HepG2 (cell line): ENCODE measurements at regions not wholly inside any gene's neighbourhood (a gene's known extent, or its start where the extent isn't known, plus 50 kb on each side); places are given as distances from the start of the nearest gene placed in this dataset.

ENCODE experiments used
- ATAC-seq: fragments of 200-7000 bp; cut with Tn5 transposase; 3 replicates; pipeline ENCODE4 v1.9.1; 2020; ENCODE audit warnings: mild to moderate bottlenecking, moderate library complexity
- BruUV-seq: library from RNA; stranded (reverse); fragments of 400-500 nt; replicated peaks from 2 replicates; lab custom pipeline; 2021; lab: Mats Ljungman, UMichigan
- CTCF ChIA-PET: fragments of 300-600 bp; formaldehyde crosslinking; extraction: SDS; loops from one replicate; lab custom pipeline; 2021; ENCODE audit warnings: low total read pairs, inconsistent platforms, low intra/inter-chr PET ratio; lab: Yijun Ruan, JAX
- POLR2A ChIA-PET: fragments of 350-600 bp; sonication (Branson Sonifier 250); formaldehyde crosslinking; loops from one replicate; lab custom pipeline; 2020; ENCODE audit warnings: antibody characterized with exemption, inconsistent platforms; lab: Yijun Ruan, JAX
- DNase-seq: peaks from one replicate; pipeline ENCODE4 v3.0.0-alpha.2; 2015; ENCODE audit warnings: low spot score
- FAIRE-seq: peaks from 3 replicates; lab custom pipeline; 2011; peaks lifted over from hg19 to GRCh38; lab: Jason Lieb, UNC
- H2AFZ ChIP-seq: one replicate; pipeline ENCODE4 v1.6.1; 2011; ENCODE audit warnings: low read length, inconsistent platforms
- H3K27ac ChIP-seq: fragments of 300-600 bp; 3 replicates; pipeline ENCODE4 v1.8.0; 2011; ENCODE audit warnings: mixed run types, mild to moderate bottlenecking, mixed read lengths, low read length, inconsistent platforms; ENCODE audit not compliant: insufficient read depth; ENCODE audit errors: extremely low read length
- H3K27me3 ChIP-seq, 2 experiments: fragments of 200-600 bp in 1 of 2; 2 replicates in 1 of 2; 3 replicates in 1 of 2; pipeline versions ENCODE4 v1.6.0 to v1.8.0; 2011; ENCODE audit warnings: low read length in 2 of 2, mild to moderate bottlenecking in 2 of 2, moderate library complexity in 2 of 2, inconsistent platforms in 1 of 2; ENCODE audit not compliant: insufficient read depth in 2 of 2, control insufficient read depth in 1 of 2
- H3K36me3 ChIP-seq, 2 experiments: fragments of 200-600 bp in 1 of 2; replicated peaks in 1 of 2; 2 replicates in 1 of 2; 3 replicates in 1 of 2; pipeline versions ENCODE4 v1.5.1 to v1.8.0; 2011; ENCODE audit warnings: low read length in 2 of 2, inconsistent platforms in 1 of 2; ENCODE audit not compliant: insufficient read depth in 2 of 2, control insufficient read depth in 1 of 2
- H3K4me1 ChIP-seq: 2 replicates; pipeline ENCODE4 v1.5.1; 2012; ENCODE audit warnings: low read length, inconsistent platforms; ENCODE audit not compliant: insufficient read depth
- H3K4me2 ChIP-seq: 2 replicates; pipeline ENCODE4 v1.6.0; 2011; ENCODE audit warnings: low read depth, low read length, inconsistent platforms
- H3K4me3 ChIP-seq, 3 experiments: fragments of 200-600 bp in 1 of 3; sonication (generic), shearing (Covaris generic) in 1 of 3; replicated peaks in 1 of 3; 2 replicates each; pipeline ENCODE4 v1.5.1; 2011 to 2016; ENCODE audit warnings: low read length in 3 of 3, inconsistent platforms in 2 of 3, low read depth in 2 of 3, mild to moderate bottlenecking in 2 of 3, control low read depth in 1 of 3, mixed read lengths in 1 of 3; ENCODE audit not compliant: insufficient read depth in 1 of 3
- H3K79me2 ChIP-seq: one replicate; pipeline ENCODE4 v1.6.1; 2011; ENCODE audit warnings: low read length, inconsistent platforms; ENCODE audit not compliant: insufficient read depth
- H3K9ac ChIP-seq: 2 replicates; pipeline ENCODE4 v1.6.0; 2011; ENCODE audit warnings: mild to moderate bottlenecking, low read depth, low read length, inconsistent platforms; ENCODE audit not compliant: insufficient read depth
- H3K9me3 ChIP-seq: 2 replicates; pipeline ENCODE4 v1.5.1; 2012; ENCODE audit warnings: mild to moderate bottlenecking, low read length
- H4K20me1 ChIP-seq: 2 replicates; pipeline ENCODE4 v1.6.0; 2011; ENCODE audit warnings: inconsistent platforms, mild to moderate bottlenecking, low read length, moderate library complexity; ENCODE audit not compliant: insufficient read depth
- CBFB ChIP-seq: sonication (generic); formaldehyde crosslinking; IDR thresholded peaks from 2 replicates; pipeline ENCODE4 v1.4.0; 2020; ENCODE audit warnings: missing genetic modification reagents
- ELK4 ChIP-seq: sonication (generic); formaldehyde crosslinking; IDR thresholded peaks from 2 replicates; pipeline ENCODE4 v1.9.0; 2021; ENCODE audit warnings: missing genetic modification reagents, borderline replicate concordance
- NCOA5 ChIP-seq: sonication (generic); formaldehyde crosslinking; IDR thresholded peaks from 2 replicates; pipeline ENCODE4 v1.4.0; 2020; ENCODE audit warnings: missing genetic modification reagents
- PAX8 ChIP-seq: sonication (generic); formaldehyde crosslinking; IDR thresholded peaks from 2 replicates; pipeline ENCODE4 v1.8.0; 2022; ENCODE audit warnings: mild to moderate bottlenecking, missing genetic modification reagents, borderline replicate concordance
- U2AF2 ChIP-seq: fragments of 200-400 bp; formaldehyde crosslinking; IDR thresholded peaks from 2 replicates; pipeline ENCODE4 v1.6.1; 2017; ENCODE audit warnings: low read depth, mild to moderate bottlenecking, low read length
- XRCC5 ChIP-seq: fragments of 200-400 bp; formaldehyde crosslinking; optimal IDR thresholded peaks from 2 replicates; pipeline ENCODE3; 2017; ENCODE audit warnings: mild to moderate bottlenecking, low read length
- ZC3H4 ChIP-seq: sonication (generic); formaldehyde crosslinking; IDR thresholded peaks from 2 replicates; pipeline ENCODE4 v1.4.0; 2020; ENCODE audit warnings: missing genetic modification reagents, borderline replicate concordance
- ZFP1 ChIP-seq: IDR thresholded peaks from 2 replicates; pipeline ENCODE4 v1.6.1; 2016
- ZNF275 ChIP-seq: sonication (generic); formaldehyde crosslinking; IDR thresholded peaks from 2 replicates; pipeline ENCODE4 v1.8.0; 2022; ENCODE audit warnings: missing genetic modification reagents, mild to moderate bottlenecking, inconsistent platforms, borderline replicate concordance
- ZNF614 ChIP-seq: IDR thresholded peaks from 2 replicates; pipeline ENCODE4 v1.6.1; 2018; ENCODE audit warnings: missing biosample characterization, missing genetic modification reagents, inconsistent platforms, borderline replicate concordance
- WGBS: methylation state at CpG from one replicate; pipeline ENCODE4 v1.1.6; 2017; ENCODE audit warnings: low lambda C conversion rate; 5-methylcytosine and 5-hydroxymethylcytosine counted together
- in situ Hi-C: cut with HindIII; loops from 2 replicates; pipeline ENCODE4 v1.10.0; 2017; ENCODE audit warnings: low pct_unique_long_range_greater_than_20kb; ENCODE audit not compliant: extremely low pct_ligation_motif_present
- intact Hi-C: fragments of 100-400 bp; cut with micrococcal nuclease; formaldehyde crosslinking; loops from one replicate; pipeline ENCODE4 v1.10.0; 2022; ENCODE audit not compliant: unreplicated experiment
- TF ChIP-seq, protein P1 (sequence below): fragments of 450-650 bp; IDR thresholded peaks from 2 replicates; pipeline ENCODE4 v1.6.1; 2016
- TF ChIP-seq, protein P2 (sequence below): sonication (generic); formaldehyde crosslinking; IDR thresholded peaks from 2 replicates; pipeline ENCODE4 v1.4.0; 2020; ENCODE audit warnings: missing genetic modification reagents
- TF ChIP-seq, protein P3 (sequence below): IDR thresholded peaks from 2 replicates; pipeline ENCODE4 v1.6.1; 2016; ENCODE audit warnings: low read depth, control low read depth

DNA sequence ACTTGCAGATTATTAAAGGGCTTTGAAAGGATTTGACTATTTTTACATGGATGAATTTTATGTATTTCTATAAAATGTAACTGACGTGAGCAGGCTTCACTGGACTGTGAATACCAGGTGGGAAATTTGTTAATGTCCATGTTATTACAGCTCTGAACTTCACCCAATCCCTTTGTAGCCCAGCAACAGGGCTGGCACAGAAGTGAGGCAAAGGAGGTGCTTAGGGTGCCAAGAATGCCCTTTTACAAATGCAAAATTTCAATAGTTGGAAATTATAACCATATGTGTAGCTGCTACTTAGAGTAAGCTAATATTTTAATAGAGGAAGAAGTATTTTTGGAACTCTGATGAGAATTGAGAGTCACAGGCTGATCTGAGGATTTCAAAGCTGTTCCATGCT is 53.7 kb upstream of the FAM98A start:
- in situ Hi-C loops = no loop called here
- ATAC-seq = no peak
- no TSS peak for BruUV-seq

GRCh38 chr2:33650171-33650570 is 51.1 kb upstream of the FAM98A start:
- TF ChIP-seq, protein P1, sequence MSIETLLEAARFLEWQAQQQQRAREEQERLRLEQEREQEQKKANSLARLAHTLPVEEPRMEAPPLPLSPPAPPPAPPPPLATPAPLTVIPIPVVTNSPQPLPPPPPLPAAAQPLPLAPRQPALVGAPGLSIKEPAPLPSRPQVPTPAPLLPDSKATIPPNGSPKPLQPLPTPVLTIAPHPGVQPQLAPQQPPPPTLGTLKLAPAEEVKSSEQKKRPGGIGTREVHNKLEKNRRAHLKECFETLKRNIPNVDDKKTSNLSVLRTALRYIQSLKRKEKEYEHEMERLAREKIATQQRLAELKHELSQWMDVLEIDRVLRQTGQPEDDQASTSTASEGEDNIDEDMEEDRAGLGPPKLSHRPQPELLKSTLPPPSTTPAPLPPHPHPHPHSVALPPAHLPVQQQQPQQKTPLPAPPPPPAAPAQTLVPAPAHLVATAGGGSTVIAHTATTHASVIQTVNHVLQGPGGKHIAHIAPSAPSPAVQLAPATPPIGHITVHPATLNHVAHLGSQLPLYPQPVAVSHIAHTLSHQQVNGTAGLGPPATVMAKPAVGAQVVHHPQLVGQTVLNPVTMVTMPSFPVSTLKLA = no peak
- no peak for TF ChIP-seq ELK4 (CRISPR knock-in tag)
- TF ChIP-seq ZC3H4 = no peak
- TF ChIP-seq, protein P2, sequence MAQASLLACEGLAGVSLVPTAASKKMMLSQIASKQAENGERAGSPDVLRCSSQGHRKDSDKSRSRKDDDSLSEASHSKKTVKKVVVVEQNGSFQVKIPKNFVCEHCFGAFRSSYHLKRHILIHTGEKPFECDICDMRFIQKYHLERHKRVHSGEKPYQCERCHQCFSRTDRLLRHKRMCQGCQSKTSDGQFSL = no peak
- TF ChIP-seq XRCC5 = no peak
- TF ChIP-seq ZFP1 (CRISPR knock-in tag) = no peak
- no peak for TF ChIP-seq CBFB (CRISPR knock-in tag)
- TF ChIP-seq ZNF614 (CRISPR knock-in tag) = no peak
- no peak for TF ChIP-seq PAX8 (CRISPR knock-in tag)
- TF ChIP-seq, all 625 proteins: peak for 0
- no peaks in the 10 kb centered on the region for H3K4me1 ChIP-seq
- intact Hi-C loops = no loop called here
- no peaks in the 10 kb centered on the region for H3K36me3 ChIP-seq
- ATAC-seq (no peak), DNase-seq (no peak), FAIRE-seq (no peak)
- in situ Hi-C loops = no loop called here
- H3K9me3 ChIP-seq = no peaks in the 10 kb centered on the region
- H3K27me3 ChIP-seq = no peaks in the 10 kb centered on the region
- POLR2A ChIA-PET = no interaction called here
- no peaks in the 10 kb centered on the region for H4K20me1 ChIP-seq
- H3K9ac ChIP-seq = no peak overlapping the region
- no peaks in the 10 kb centered on the region for H3K79me2 ChIP-seq
- no peak overlapping the region for H3K27ac ChIP-seq
- WGBS = 0% methylated on average over 1 of the region's 1 CpG
- no peak overlapping the region for H3K4me3 ChIP-seq
- H3K4me2 ChIP-seq = no peak overlapping the region
- H2AFZ ChIP-seq = no peak overlapping the region
- CTCF ChIA-PET = no interaction called here
- BruUV-seq = no TSS peak

More for the DNA sequence above, 53.7 kb upstream of the FAM98A start:
- DNase-seq = no peak
- WGBS = 0% methylated on average over 1 of the region's 1 CpG
- CTCF ChIA-PET = no interaction called here
- Histone ChIP-seq H4K20me1 (no peaks in the 10 kb centered on the region), H3K9ac (no peak overlapping the region), H3K27me3 (no peaks in the 10 kb centered on the region), H3K4me3 (no peak overlapping the region), H3K4me2 (no peak overlapping the region), H3K79me2 (no peaks in the 10 kb centered on the region), H3K9me3 (no peaks in the 10 kb centered on the region), H2AFZ (no peak overlapping the region), H3K4me1 (no peaks in the 10 kb centered on the region), H3K36me3 (no peaks in the 10 kb centered on the region), H3K27ac (no peak overlapping the region)
- no peak for TF ChIP-seq NCOA5 (CRISPR knock-in tag)
- no peak for TF ChIP-seq ZNF275 (CRISPR knock-in tag)
- no peak for TF ChIP-seq U2AF2
- TF ChIP-seq, protein P3, sequence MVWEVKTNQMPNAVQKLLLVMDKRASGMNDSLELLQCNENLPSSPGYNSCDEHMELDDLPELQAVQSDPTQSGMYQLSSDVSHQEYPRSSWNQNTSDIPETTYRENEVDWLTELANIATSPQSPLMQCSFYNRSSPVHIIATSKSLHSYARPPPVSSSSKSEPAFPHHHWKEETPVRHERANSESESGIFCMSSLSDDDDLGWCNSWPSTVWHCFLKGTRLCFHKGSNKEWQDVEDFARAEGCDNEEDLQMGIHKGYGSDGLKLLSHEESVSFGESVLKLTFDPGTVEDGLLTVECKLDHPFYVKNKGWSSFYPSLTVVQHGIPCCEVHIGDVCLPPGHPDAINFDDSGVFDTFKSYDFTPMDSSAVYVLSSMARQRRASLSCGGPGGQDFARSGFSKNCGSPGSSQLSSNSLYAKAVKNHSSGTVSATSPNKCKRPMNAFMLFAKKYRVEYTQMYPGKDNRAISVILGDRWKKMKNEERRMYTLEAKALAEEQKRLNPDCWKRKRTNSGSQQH = no peak
- intact Hi-C loops = no loop called here
- POLR2A ChIA-PET = no interaction called here
- no peak for FAIRE-seq
